ENCODE measurements at regions not wholly inside any gene's neighbourhood (a gene's known extent, or its start where the extent isn't known, plus 50 kb on each side); places are given as distances from the start of the nearest gene placed in this dataset.

DNA sequence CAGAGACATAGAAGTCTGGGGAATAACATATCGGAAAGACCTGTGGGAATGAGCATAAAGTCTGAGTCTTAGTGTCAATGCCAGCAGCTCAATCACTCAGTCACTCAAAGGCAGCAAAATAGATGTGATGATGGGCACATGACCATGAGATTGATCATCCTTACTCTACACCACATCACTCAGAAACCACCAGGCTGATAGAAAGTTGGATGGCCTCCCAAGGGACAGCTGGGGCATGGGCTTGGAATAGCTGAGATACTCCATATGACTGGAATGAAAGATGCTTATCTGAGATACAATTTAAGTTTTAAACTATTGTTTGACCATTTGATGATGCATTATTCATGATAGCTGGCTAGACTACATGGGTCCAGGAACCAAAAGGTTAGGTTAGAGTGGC is 80.9 kb upstream of the F13A1 start:
- Histone ChIP-seq H3K36me3 (ENCODE audit: control insufficient read depth, low read length) (no peaks in the 10 kb centered on the region), H3K27me3 (ENCODE audit: control insufficient read depth, low read length) (no peaks in the 10 kb centered on the region), H3K79me2 (ENCODE audit: control insufficient read depth, low read length) (no peaks in the 10 kb centered on the region), H3F3A (ENCODE audit: control insufficient read depth, insufficient read depth) (peaks cover 6% of the 10 kb centered on the region), H3K4me3 (ENCODE audit: low read length) (no peak overlapping the region), H3K4me2 (ENCODE audit: low read length) (no peak overlapping the region), H3K27ac (ENCODE audit: low read depth, low read length) (no peak overlapping the region), H3K9me2 (replicated peaks; ENCODE audit: control insufficient read depth, low read length) (no peaks in the 10 kb centered on the region), H3K4me1 (ENCODE audit: control insufficient read depth, low read length) (peaks cover 45% of the 10 kb centered on the region), H4K20me1 (ENCODE audit: control insufficient read depth, insufficient read depth, low read depth, low read length) (no peaks in the 10 kb centered on the region), H3K9me3 (ENCODE audit: control insufficient read depth, insufficient read depth, low read length) (peaks cover 2% of the 10 kb centered on the region; the same call in 1 of the 2 replicates)
- no peak for TF ChIP-seq EZH2phosphoT487 (IDR thresholded peaks at IDR 0.05; ENCODE audit: borderline replicate concordance, low read length)
- TF ChIP-seq, protein P1, sequence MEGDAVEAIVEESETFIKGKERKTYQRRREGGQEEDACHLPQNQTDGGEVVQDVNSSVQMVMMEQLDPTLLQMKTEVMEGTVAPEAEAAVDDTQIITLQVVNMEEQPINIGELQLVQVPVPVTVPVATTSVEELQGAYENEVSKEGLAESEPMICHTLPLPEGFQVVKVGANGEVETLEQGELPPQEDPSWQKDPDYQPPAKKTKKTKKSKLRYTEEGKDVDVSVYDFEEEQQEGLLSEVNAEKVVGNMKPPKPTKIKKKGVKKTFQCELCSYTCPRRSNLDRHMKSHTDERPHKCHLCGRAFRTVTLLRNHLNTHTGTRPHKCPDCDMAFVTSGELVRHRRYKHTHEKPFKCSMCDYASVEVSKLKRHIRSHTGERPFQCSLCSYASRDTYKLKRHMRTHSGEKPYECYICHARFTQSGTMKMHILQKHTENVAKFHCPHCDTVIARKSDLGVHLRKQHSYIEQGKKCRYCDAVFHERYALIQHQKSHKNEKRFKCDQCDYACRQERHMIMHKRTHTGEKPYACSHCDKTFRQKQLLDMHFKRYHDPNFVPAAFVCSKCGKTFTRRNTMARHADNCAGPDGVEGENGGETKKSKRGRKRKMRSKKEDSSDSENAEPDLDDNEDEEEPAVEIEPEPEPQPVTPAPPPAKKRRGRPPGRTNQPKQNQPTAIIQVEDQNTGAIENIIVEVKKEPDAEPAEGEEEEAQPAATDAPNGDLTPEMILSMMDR (IDR thresholded peaks at IDR 0.05; ENCODE audit: low read depth, low read length, poor library complexity, severe bottlenecking), result no peak

DNA sequence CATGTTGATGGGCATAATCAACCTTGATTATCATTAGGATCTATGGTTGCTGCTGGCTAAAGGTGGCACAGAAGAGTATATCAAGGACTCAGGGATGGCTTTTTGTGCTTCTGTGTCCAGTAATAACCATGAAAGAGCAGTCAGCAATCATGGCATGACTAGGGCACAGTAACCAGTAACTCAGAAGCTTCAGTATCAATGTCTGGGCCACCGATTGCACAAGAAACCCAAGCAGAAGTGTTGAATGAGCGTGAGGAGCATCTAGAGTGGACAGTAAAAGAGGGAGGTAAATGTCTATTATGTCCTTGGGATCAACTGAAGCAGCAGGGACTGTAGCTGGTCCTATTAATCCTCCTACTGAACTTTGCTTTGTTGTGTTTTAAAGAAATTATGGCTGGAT is 81.5 kb upstream of the F13A1 start:
- no peak overlapping the region for H3K4me3 ChIP-seq (ENCODE audit: low read length)
- H3K9me2 ChIP-seq (replicated peaks; ENCODE audit: control insufficient read depth, low read length), result no peaks in the 10 kb centered on the region
- H3K9me3 ChIP-seq (ENCODE audit: control insufficient read depth, insufficient read depth, low read length), result peaks cover 2% of the 10 kb centered on the region; the same call in 1 of the 2 replicates
- H4K20me1 ChIP-seq (ENCODE audit: control insufficient read depth, insufficient read depth, low read depth, low read length), result no peaks in the 10 kb centered on the region
- peaks cover 51% of the 10 kb centered on the region for H3K4me1 ChIP-seq (ENCODE audit: control insufficient read depth, low read length)
- TF ChIP-seq, protein P1 (IDR thresholded peaks at IDR 0.05; ENCODE audit: low read depth, low read length, poor library complexity, severe bottlenecking), result no peak
- no peak for TF ChIP-seq EZH2phosphoT487 (IDR thresholded peaks at IDR 0.05; ENCODE audit: borderline replicate concordance, low read length)
- H3K79me2 ChIP-seq (ENCODE audit: control insufficient read depth, low read length), result no peaks in the 10 kb centered on the region
- no peak overlapping the region for H3K27ac ChIP-seq (ENCODE audit: low read depth, low read length)
- no peak overlapping the region for H3K4me2 ChIP-seq (ENCODE audit: low read length)
- no peaks in the 10 kb centered on the region for H3K27me3 ChIP-seq (ENCODE audit: control insufficient read depth, low read length)
- H3F3A ChIP-seq (ENCODE audit: control insufficient read depth, insufficient read depth), result peaks cover 12% of the 10 kb centered on the region
- H3K36me3 ChIP-seq (ENCODE audit: control insufficient read depth, low read length), result no peaks in the 10 kb centered on the region

DNA sequence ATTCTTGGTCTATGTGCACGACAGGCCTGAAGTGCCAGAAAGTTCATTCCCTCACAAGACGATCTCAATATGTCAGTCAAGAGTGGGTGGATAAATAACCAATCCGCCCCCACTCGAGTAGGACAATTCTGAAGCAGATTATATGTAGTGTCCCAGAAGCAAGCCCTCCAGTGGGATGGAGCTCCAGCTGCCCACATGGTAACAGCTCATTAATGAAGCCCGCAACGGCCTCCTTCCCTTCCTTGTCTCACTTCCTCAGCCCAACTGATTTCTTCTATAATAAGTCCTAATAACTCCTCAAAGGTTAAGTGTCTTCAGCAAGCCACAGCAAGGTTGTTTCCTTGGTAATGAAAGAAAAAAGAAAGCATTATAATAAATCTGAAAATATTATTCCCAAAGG is 82.1 kb upstream of the F13A1 start:
- Histone ChIP-seq H3K27me3 (ENCODE audit: control insufficient read depth, low read length) (no peaks in the 10 kb centered on the region), H4K20me1 (ENCODE audit: control insufficient read depth, insufficient read depth, low read depth, low read length) (no peaks in the 10 kb centered on the region), H3K9me2 (replicated peaks; ENCODE audit: control insufficient read depth, low read length) (no peaks in the 10 kb centered on the region), H3K4me1 (ENCODE audit: control insufficient read depth, low read length) (peaks cover 57% of the 10 kb centered on the region), H3K36me3 (ENCODE audit: control insufficient read depth, low read length) (no peaks in the 10 kb centered on the region), H3K4me3 (ENCODE audit: low read length) (peak overlapping the region; percentile 33; the same call in 1 of the 2 replicates), H3K27ac (ENCODE audit: low read depth, low read length) (no peak overlapping the region), H3K9me3 (ENCODE audit: control insufficient read depth, insufficient read depth, low read length) (peaks cover 2% of the 10 kb centered on the region; the same call in 1 of the 2 replicates), H3K79me2 (ENCODE audit: control insufficient read depth, low read length) (no peaks in the 10 kb centered on the region), H3F3A (ENCODE audit: control insufficient read depth, insufficient read depth) (peaks cover 15% of the 10 kb centered on the region), H3K4me2 (ENCODE audit: low read length) (peak overlapping the region; percentile 35)
- TF ChIP-seq EZH2phosphoT487 (IDR thresholded peaks at IDR 0.05; ENCODE audit: borderline replicate concordance, low read length), result no peak
- TF ChIP-seq, protein P1 (IDR thresholded peaks at IDR 0.05; ENCODE audit: low read depth, low read length, poor library complexity, severe bottlenecking), result no peak
